ENCODE measurements at regions not wholly inside any gene's neighbourhood (a gene's known extent, or its start where the extent isn't known, plus 50 kb on each side); places are given as distances from the start of the nearest gene placed in this dataset.
"Not testable (repeated sequence)": the region's sequence is repeated elsewhere in the genome, so short reads cannot be mapped to it uniquely, and the experiment has no call there.

DNA sequence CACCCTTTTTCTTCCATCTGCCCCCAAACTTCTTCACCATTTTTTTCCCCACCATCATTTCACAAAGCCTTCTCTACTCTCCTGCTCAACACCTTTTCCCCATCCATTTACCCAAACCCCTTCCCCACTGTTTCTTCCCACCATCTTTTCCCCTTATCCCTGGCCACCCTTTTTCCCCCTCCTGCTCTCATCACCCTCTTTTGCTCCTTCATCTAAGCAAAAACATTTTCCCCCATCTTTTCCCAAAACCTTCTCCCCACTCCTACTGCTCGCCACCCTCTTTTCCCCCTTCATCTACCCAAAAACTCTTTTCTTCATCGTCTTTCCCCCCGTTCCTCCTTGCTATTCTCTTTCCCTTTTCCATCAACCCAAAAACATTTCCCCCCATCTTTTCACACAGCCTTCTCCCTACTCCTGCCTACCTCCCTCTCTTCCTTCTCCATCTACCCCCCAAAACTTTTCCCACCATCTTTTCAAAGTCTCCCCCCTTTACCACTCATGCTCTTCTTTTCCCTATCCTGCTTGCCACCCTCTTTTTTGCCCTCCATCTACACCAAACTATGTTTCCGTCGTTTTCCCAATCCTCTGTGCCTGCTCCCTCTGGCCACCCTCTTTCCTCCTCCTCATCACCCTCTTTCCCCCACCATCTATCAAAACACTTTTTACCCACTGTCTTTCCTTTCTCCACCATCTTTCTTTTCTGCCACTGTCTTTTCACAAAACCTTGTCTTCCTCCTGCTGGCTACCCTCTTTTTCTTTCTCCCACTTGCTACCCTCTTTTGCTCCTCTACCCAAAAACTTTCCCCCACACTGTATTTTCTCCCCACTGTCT is 205.8 kb upstream of the WSB1 start:
- H3K4me3 ChIP-seq (ENCODE audit: low read depth, low read length, poor library complexity, severe bottlenecking): no peak overlapping the region
- H3K4me1 ChIP-seq (ENCODE audit: insufficient read depth, low read length, poor library complexity, severe bottlenecking): no peaks in the 10 kb centered on the region
- H2AFZ ChIP-seq (ENCODE audit: low read length): no peak overlapping the region
- H3K27ac ChIP-seq (ENCODE audit: low read depth, low read length, poor library complexity, severe bottlenecking): no peak overlapping the region
- intact Hi-C loops (cut with micrococcal nuclease; ENCODE audit: unreplicated experiment): no loop called here
- TF ChIP-seq EZH2phosphoT487 (IDR thresholded peaks at IDR 0.05; ENCODE audit: borderline replicate concordance, low read depth, low read length): no peak
- TF ChIP-seq, protein P1, sequence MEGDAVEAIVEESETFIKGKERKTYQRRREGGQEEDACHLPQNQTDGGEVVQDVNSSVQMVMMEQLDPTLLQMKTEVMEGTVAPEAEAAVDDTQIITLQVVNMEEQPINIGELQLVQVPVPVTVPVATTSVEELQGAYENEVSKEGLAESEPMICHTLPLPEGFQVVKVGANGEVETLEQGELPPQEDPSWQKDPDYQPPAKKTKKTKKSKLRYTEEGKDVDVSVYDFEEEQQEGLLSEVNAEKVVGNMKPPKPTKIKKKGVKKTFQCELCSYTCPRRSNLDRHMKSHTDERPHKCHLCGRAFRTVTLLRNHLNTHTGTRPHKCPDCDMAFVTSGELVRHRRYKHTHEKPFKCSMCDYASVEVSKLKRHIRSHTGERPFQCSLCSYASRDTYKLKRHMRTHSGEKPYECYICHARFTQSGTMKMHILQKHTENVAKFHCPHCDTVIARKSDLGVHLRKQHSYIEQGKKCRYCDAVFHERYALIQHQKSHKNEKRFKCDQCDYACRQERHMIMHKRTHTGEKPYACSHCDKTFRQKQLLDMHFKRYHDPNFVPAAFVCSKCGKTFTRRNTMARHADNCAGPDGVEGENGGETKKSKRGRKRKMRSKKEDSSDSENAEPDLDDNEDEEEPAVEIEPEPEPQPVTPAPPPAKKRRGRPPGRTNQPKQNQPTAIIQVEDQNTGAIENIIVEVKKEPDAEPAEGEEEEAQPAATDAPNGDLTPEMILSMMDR (conservative IDR thresholded peaks at IDR 0.05; ENCODE audit: low read length): no peak
- CTCF ChIA-PET (ENCODE audit: unreplicated experiment): no interaction called here
- no peaks in the 10 kb centered on the region for H3K79me2 ChIP-seq (ENCODE audit: insufficient read depth, low read depth, low read length)
- POLR2A ChIA-PET: no interaction called here
- no peaks in the 10 kb centered on the region for H3K36me3 ChIP-seq (ENCODE audit: insufficient read depth, low read length)
- H3K9me3 ChIP-seq (ENCODE audit: low read length): no peaks in the 10 kb centered on the region
- H3K9me2 ChIP-seq (ENCODE audit: insufficient read depth, low read length): no peaks in the 10 kb centered on the region
- no peak overlapping the region for H3K4me2 ChIP-seq (ENCODE audit: low read length)
- BruUV-seq (replicated peaks): no TSS peak
- DNase-seq (ENCODE audit: low spot score): no peak
- no peaks in the 10 kb centered on the region for H4K20me1 ChIP-seq (ENCODE audit: insufficient read depth, low read length)

DNA sequence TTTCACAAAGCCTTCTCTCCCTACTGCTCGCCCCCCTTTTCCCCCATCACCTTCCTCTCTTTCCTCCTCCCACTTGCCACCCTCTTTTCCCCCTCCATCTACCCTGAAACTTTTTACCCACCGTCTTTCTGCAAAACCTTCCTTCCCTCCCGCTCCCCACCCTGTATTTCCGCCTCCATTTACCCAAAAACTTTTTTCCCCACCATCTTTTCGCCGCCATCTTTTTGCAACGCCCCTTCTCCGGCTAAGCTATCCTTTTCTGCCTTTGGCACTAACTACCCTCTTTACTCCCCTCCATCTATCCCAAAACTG is 205.2 kb upstream of the WSB1 start:
- DNase-seq (ENCODE audit: low spot score): no peak
- Histone ChIP-seq H3K79me2 (ENCODE audit: insufficient read depth, low read depth, low read length) (no peaks in the 10 kb centered on the region), H3K4me2 (ENCODE audit: low read length) (no peak overlapping the region), H3K36me3 (ENCODE audit: insufficient read depth, low read length) (no peaks in the 10 kb centered on the region), H4K20me1 (ENCODE audit: insufficient read depth, low read length) (no peaks in the 10 kb centered on the region), H3K27ac (ENCODE audit: low read depth, low read length, poor library complexity, severe bottlenecking) (no peak overlapping the region), H3K9me3 (ENCODE audit: low read length) (no peaks in the 10 kb centered on the region), H3K4me1 (ENCODE audit: insufficient read depth, low read length, poor library complexity, severe bottlenecking) (no peaks in the 10 kb centered on the region), H3K9me2 (ENCODE audit: insufficient read depth, low read length) (no peaks in the 10 kb centered on the region), H3K4me3 (ENCODE audit: low read depth, low read length, poor library complexity, severe bottlenecking) (no peak overlapping the region), H2AFZ (ENCODE audit: low read length) (no peak overlapping the region)
- CTCF ChIA-PET (ENCODE audit: unreplicated experiment): no interaction called here
- BruUV-seq (replicated peaks): no TSS peak
- POLR2A ChIA-PET: no interaction called here
- intact Hi-C loops (cut with micrococcal nuclease; ENCODE audit: unreplicated experiment): no loop called here
- no peak for TF ChIP-seq EZH2phosphoT487 (IDR thresholded peaks at IDR 0.05; ENCODE audit: borderline replicate concordance, low read depth, low read length)
- TF ChIP-seq, protein P1 (conservative IDR thresholded peaks at IDR 0.05; ENCODE audit: low read length): no peak

DNA sequence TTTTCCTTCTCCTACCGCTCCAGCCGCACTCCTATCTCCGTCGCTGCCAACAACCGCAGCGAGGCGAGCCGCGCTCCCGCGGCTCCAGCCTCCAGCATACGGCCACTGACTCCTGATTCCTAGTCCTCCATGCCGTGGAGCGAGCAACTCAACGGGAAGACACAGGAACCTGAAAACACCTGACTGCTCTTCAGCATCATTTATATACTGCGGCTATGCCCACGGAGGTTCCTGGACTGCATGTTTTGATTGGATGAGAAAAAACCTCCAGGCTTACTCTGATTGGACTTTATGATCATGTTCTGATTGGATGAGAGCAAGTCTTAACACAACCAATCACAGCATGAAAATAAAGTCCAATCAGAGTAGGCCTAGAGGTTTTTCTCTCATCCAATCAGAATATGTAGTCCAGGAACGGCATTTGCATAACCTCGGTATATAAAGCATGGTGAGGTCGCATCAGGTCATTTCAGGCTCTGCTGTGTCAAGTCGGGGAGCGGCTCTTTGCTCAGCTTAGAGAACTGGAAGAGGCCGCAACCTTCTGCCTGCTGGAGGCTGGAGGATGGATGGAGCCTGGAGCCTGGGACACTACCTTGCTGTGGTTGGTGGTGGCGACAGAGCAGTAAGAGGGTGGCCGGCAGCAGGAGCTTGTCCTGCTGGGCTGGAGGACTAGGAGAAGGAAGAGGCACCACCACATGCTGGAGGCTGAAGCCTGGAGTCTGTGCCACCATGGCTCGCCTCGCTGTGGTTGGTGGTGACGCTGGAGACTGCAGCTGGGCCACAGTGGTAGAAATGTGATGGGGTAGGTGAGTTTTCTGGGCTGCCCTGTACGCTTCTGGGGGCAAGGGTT is 204.6 kb upstream of the WSB1 start:
- H3K36me3 ChIP-seq (ENCODE audit: insufficient read depth, low read length); H3K4me3 ChIP-seq (ENCODE audit: low read depth, low read length, poor library complexity, severe bottlenecking); H3K27ac ChIP-seq (ENCODE audit: low read depth, low read length, poor library complexity, severe bottlenecking); intact Hi-C loops (cut with micrococcal nuclease; ENCODE audit: unreplicated experiment); H3K9me2 ChIP-seq (ENCODE audit: insufficient read depth, low read length); H2AFZ ChIP-seq (ENCODE audit: low read length); H3K4me1 ChIP-seq (ENCODE audit: insufficient read depth, low read length, poor library complexity, severe bottlenecking); CTCF ChIA-PET (ENCODE audit: unreplicated experiment); DNase-seq (ENCODE audit: low spot score); H3K79me2 ChIP-seq (ENCODE audit: insufficient read depth, low read depth, low read length); BruUV-seq (replicated peaks); H3K4me2 ChIP-seq (ENCODE audit: low read length); H3K9me3 ChIP-seq (ENCODE audit: low read length); POLR2A ChIA-PET; H4K20me1 ChIP-seq (ENCODE audit: insufficient read depth, low read length): not testable (repeated sequence)

Measured in OCI-LY7 (cell line).